HG03442 (cell line): ENCODE measurements at regions not wholly inside any gene's neighbourhood (a gene's known extent, or its start where the extent isn't known, plus 50 kb on each side); places are given as distances from the start of the nearest gene placed in this dataset.
"Not testable (repeated sequence)": the region's sequence is repeated elsewhere in the genome, so short reads cannot be mapped to it uniquely, and the experiment has no call there.

ENCODE experiments used
- ATAC-seq: cut with Tn5 transposase; IDR thresholded peaks from one replicate; pipeline ENCODE4 v1.9.1; 2021; ENCODE audit warnings: mild to moderate bottlenecking, moderate library complexity; ENCODE audit not compliant: unreplicated experiment

DNA sequence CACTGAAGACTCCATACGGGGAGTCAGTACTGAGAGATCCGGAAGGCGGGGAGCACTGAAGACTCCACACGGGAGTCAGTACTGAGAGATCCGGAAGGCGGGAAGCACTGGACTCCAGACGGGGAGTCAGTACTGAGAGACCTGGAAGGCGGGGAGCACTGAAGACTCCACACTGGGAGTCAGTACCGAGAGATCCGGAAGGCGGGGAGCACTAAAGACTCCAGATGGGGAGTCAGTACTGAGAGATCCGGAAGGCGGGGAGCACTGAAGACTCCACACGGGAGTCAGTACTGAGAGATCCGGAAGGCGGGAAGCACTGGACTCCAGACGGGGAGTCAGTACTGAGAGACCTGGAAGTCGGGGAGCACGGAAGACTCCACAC, 77.2 kb downstream of the DLL1 start:
- ATAC-seq = not testable (repeated sequence)

DNA sequence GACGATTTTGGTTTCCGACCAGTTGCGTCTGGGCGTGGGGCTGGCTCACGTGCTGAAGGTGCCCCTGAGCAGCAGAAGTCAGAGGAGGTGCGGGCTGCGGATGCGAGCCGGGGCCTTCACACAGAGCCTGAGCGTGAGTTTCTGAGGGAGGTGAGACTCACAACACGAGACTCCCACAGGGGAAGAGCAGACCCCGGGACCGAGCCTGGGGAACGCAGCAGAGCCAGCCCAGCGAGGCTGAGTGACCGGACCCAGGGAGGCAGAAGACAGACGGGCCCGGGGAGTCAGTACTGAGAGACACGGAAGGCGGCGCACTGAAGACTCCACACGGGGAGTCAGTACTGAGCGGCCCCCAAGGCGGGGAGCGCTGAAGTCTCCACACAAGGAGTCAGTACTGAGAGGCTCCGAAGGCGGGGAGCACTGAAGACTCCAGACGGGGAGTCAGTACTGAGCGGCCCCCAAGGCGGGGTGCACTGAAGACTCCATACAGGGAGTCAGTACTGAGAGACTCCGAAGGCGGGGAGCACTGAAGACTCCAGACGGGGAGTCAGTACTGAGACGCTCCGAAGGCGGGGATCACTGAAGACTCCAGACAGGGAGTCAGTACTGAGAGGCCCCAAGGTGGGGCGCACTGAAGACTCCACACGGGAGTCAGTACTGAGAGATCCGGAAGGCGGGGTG, 77.8 kb downstream of the DLL1 start:
- no peak for ATAC-seq

DNA sequence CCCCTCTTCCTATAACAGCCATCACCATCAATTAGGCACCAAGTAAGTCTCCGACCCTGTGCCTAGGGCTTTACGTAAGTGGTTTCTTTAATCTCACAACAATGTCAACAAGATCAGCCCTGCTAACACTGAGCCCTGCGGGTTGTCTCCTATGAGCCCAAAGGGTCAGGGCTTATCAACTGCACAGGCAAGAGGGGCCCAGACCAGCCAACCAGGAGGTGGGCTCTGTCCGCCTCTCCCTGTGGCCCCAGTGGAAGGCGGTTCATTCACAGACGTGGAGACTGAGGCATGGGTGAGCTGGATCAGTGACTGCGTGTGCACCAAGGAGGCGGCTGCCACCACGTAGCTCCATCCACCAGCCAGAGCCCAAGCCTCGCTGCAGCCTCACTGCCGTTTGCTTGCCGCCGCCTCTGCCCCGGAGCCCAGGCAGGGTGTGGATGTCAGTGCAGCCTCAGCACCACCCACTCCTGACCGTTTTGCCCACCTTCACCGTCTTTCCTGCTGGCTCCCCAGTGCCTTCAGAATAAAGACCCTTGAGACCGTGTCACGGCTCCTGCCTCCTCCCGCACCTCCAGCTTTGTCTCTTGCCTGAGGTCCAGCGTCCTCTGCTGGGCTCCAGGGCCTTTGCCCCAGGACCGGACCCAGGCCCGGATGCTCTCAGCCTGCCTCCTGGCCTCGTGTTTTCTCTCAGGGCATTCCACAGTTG, 78.7 kb downstream of the DLL1 start:
- no peak for ATAC-seq

DNA sequence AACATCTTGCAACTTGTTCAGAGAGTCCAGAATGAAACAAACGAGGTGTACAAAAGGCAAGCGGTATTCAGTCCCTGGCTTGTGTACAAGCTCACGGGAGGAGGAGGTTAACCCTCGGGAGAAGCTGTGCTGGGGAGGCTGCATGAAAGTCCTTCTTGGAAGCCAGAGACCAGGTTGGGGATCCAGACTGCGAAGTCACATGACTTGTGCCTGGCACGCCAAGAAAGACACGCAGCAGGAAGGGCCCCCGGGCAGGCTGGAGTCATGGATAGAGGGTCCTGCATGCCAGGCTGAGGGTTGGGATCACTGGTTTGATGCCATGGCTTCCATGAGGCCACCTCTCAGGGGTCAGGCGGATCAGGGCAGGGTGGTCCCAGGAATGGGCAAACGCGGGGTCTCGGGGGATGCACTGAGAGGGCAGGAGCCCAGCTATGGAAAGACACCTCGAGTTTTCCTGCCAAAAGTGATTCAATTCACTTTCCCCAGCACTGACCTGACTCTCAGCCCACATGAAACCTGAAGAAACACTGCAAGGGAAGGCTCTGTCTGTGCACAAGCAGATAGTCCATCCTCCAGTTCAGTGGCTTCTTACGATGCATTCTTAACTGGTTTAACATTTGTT, 79.4 kb downstream of the DLL1 start:
- ATAC-seq = no peak

DNA sequence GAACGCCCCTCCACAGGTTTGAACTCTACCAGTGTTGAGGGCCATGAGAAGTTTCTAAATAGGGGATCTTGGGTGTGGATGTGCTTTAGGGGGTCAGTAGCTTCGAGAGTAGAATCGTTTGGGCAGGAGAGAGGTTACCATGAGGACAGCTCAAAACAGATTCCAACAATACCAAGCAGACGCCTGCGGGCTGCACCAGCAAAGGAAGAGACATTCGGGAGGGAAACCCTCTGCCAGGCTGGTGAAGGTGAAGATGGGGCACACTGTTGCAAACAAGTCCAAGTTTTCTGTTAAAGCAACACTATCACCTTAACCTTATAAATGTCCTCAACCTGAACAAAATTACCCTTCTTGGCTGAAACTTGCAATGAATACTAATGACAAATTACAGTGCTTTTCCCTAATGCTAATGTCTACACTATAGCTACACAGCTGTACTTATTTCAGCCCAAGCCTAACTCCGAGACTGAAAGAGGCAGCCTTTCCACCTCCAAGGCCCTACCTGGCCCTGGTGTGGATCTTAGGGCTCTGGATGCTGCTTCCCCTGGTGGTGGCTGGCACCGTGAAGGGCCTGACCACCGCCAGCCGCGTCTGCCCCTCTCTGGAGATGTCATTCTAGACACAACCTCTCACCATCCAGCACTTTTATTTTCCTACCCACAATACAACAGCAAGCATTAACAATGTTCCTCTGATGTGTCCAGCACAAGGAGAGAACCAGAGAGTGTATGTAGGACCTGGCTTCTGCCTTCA, 80.1 kb downstream of the DLL1 start:
- ATAC-seq = no peak

DNA sequence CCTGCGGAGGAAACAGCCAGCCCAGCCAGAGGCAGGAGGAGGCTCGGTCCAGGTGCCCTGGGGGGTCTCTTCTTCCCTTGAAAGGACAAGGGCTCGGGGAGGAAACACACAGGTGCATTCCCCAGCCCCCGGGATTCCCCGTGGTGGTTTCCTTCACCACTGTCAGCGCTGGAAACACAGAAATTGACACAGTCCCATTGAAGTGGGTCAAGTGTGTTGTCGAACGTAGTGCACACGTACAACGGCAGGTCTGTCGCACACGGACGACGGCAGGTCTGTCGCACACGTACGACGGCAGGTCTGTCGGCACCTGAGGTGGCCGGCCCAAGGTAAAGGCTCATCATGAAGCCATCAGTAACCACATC, 80.9 kb downstream of the DLL1 start:
- no peak for ATAC-seq

DNA sequence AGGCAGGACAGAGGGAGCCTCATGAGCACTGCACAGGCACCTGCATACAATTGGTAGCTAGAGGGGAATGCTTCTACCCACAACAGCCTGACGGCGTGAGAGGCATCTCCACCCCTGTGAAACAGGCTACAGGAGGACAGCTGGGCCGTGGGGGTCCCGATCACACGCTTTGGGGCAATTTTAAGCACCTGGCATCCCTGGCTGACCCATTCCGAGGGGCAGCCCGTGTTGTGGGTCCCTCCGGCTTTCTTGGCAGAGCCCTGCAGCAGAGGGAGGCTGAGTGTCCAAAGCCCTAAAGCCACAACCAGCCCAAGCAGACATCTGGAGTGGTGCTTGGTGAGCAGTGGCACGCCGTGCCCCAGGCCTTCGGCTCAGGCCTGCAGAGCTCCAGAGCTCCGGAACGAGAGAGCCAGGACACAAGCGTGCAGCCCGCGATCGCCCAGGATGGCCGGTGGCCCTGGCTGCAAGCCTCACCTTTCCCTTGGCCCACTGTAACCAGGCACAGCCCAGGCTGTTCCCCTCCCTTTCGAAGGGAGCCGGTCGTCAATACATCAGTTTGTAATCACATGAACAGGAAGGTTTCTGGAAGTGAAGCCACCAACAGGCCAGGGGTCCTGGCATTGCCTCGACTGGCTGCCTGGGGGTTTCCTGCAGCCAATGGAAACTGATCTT, 81.4 kb downstream of the DLL1 start:
- no peak for ATAC-seq

DNA sequence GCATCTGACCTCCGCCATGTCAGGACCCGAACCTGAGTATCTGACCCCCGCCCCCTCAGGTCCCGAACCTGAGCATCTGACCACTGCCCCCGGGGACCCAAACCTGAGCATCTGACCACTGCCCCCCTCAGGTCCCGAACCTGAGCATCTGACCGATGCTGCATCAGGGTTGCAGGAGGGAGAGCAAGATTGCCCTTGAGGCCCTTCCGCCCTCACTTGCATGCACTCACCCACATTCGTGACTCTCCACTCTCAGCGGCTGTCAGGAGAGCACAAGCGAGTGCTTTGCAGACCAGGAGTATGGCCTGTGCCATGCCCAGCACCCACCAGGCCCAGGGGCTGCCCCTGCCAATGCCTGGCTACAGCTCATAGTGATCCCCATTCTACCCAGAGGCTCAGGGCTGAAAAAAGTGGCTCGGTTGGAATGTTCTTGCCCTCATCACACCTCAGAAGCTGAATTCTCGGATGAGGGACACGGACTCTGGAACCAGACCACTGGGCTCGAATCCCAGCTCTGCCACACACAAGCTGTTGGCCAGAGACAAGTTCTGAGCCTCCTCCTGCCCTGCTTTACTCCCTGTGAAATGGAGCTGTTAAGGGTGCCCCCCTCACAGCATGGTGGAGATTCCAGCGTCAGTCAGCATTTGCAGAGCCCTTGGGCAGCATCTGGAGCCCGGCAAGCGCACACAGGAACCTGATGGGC, 82.1 kb downstream of the DLL1 start:
- no peak for ATAC-seq

DNA sequence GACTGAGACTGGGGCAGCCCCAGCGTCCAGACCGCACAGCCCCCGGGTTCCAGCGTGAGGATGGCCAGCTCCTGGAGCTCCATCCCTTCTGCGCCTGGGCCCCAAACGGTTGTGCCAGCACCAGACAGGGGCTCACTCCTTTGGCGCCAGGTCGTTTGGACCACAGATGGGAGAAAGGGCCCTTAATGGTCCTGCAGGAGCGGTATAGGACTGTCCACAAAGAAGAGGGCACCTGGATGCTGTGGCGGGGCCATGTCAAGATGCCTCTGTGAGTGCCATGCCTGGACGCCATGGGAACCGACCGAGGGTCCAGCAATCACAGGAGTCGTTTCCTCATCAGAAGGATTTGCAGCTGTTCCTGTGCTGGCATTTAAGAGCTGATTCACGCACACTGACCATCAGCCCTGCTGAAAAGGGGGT, 82.7 kb downstream of the DLL1 start:
- no peak for ATAC-seq

DNA sequence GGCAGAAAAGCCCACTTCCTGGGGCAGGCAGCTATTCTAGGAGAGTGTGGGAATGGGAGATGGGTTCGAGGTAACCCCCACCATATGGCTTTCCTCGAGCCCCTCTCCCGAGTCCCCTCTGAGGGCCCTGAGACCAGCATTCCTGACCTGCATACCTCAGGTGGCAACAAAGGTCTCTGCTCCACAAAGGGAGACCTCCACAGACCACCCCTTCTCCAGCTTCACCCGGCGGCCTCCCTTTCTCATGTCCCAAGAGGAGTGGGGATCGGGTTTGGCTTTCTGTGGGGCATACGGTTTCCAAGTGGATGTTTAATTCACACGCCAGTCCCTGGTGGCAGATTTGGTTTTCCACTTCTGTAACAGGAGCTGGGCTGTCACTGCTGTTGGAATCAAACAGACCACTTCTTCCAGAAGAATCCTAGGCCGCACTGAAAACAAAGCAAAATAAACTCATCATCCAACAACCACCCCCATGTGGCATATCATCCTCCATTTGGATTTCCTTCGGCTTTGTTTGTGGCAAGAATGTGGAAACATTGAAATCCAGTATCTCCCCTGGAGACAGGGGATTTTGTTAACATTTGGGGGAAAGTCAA, 83.2 kb downstream of the DLL1 start:
- ATAC-seq = no peak

DNA sequence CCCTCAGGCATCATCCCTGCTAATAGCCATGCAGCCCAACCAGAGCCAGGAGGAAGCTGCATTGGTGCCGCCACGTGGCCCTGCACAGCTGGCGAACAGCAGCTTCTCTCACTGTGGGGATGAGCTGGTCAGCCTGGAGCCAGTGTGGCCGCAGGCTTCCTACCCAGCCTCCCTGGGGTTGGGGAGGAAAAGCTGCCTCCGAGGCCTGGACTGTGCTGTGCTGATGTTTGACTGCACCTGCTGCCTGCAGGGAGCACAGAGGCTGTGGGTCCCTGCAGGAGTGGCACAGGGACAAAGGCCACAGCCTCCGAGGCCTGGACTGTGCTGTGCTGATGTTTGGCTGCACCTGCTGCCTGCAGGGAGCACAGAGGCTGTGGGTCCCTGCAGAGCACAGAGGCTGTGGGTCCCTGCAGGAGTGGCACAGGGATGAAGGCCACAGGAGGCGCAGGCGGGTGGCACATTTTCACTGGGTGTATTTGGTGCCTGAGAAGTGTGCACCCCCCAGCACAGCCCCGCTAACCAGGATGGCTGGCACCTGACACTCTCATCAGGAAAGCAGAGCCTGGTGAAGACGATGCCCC, 83.9 kb downstream of the DLL1 start:
- ATAC-seq = no peak

DNA sequence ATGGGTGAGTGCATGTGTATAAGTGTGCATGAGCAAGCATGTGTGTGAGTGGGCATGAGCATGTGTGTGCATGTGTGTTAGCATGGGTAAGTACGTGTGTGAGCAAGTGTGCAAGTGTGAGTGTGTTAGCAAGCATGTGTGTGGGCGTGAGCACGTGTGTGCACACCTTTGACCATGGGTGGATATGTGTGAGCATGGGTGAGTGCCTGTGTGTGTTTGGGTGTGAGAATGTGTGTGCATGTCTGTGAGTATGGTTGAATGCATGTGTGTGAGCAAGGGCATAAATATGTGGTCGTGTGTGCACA, 84.6 kb downstream of the DLL1 start:
- no peak for ATAC-seq

DNA sequence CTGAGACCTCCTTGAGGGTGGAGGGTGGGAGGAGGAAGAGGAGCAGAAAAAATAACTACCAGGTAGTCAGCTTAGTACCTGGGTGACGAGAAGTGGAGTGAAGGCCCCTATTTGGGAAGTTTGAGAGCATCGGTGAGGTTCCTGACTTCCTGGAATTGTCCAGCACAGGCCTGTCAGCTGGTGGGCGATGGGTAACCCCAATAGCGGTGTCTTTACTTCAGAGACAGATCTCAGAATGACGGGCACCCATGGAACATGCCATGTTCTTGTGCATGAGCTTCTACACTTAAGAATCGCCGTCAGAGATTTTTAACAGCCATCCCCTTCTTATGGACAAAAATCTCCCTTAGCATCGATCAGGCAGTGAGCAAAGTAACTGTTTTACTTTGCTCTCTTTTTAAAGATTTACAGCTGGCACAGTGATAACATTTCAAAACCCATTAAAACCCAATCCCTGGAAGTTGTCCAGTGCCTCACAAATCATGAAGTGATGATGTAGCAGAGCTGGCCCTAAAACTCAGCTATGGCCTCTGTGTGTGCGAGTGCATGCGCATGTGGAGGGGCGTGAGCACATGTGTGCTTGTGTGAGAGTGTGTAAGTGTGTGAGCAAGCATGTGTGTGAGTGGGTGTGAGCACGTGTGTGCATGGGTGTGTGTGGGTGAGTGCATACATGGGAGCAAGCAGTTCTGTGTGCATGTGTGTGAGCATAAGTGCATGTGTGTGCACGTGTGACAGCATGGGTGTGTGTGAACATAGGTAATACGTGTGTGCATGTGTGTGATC, 85.2 kb downstream of the DLL1 start:
- no peak for ATAC-seq

DNA sequence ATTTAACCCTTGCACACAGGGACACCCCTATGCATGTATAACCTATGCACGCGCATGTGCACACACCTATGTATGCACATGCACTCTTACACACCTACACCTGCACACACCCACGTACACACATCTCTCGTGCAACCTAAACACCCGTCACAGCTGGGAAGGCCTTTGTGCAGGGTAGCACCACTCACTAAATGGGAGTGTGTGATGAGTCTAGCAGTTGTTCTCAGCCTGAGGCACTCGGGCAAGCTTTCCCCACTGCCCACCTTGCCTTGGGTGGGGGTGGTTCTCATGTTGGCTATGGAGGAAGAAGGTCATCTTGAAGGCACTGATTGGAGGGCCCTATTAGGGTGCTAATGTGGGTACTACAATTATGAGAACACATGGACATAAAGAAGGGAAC, 85.8 kb downstream of the DLL1 start:
- ATAC-seq = no peak

DNA sequence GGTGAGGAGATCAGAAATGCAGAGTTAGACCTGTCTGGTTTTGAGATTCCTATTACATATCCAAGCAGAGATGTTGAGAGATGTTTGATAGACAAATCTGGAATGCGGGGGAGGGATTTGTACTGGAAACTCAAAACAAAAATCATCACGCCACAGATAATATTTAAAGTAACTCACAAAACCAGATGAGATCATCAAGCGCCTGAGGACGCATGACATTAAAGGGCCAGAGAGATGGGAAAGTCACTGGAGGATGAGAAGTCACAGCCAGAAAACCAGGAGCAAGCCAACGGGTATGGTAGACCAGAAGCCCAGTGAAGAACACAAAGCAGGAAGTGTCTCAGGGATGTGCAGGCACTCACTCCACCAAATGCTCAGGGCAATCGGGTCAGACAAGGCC, 87.7 kb downstream of the DLL1 start:
- ATAC-seq = no peak

DNA sequence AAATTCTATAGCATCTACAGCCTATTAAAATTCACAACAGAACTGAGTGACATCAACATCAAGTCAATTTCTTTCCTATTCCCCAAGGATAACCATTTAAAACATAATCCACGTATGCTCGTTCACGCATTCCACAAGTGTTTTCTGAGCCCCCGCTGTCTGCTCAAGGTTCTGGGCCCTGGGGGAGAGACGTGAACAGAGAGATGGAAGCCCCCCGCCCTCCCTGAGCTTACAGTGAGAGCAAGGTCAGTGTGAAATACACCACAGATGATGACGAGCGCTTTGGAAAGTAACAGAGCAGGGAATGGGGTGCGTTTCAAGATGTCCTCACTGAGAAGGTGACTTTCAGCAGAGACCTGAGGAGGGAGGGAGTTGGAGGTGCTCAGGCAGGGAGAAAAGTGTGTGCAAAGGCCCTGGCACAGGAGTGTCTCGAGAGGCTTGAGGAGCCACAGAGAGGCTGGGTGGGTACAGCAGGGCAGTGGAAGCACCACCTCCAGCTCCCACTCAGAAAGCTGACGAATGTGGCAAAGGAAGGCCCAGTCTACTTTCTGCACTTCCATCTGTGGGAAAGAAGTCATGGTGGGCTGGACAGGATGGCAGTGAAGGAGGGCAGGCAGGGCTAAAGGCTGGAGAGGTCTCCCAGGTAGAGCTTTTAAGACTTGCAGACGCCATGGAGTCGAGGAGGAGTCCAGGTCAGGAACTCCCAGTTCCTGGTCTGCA, 88.3 kb downstream of the DLL1 start:
- ATAC-seq = no peak

DNA sequence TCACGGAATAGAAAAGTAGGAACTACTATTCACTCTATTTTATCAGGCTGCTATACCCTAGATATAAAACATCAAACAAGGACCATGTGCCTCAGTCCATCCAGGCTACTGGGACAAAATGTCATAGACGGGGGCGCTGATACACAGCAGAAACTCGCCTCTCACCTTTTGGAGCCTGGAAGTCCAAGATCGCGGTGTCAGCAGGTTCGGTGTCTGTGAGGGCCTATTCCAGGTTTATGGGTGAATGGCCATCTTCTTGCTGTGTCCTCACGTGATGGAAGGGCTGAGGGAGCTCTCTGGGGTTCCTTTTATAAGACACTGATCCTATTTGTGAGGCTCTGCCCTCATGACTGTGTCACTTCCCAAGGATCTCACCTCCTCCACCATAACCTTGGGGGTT, 89.5 kb downstream of the DLL1 start:
- ATAC-seq = no peak

DNA sequence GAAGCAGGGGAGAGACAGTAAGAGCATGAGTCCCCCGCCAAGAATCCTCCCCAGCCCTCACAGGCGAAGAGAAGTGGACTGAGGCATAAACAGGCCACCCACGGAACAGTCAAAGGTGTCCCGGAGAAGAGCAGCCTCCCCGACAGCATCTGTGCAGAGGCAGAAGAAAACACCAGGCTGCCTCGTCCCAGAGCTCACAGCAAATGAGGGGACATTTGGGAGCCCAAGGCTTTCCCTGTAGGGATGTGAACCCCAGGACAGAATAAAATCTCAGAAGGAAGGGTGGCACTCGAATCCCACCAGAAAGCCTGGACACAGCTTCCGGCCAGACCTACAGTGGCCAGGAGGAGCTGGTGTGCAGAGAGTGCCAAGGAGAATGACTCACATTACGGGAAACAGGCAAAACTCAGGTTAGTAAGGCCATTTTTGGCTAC, 90.4 kb downstream of the DLL1 start:
- ATAC-seq = no peak

DNA sequence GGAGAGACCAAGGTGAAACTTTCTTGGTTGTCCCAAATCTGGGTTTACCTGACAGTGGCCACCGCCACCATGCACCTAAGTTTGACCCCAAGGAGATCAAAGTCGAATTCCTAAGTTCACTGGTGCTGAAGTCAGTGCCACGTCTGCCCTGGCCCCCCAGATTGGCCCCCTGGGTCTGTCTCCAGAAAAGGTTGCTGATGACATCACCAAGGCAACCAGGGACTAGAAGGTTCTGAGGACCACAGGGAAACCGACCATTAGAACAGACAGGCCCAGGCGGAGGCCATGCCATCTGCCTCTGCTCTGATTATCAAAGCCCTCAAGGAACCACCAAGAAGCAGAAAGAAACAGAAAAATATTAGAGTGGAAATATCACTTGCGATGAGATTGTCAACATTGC, 91.2 kb downstream of the DLL1 start:
- ATAC-seq = no peak
